HT1080 (cell line): ENCODE measurements at regions not wholly inside any gene's neighbourhood (a gene's known extent, or its start where the extent isn't known, plus 50 kb on each side); places are given as distances from the start of the nearest gene placed in this dataset.
A peak's percentile ranks its signal among the peaks of the same experiment; 100 is the strongest.

Source experiments
- DNase-seq: peaks from one replicate; pipeline ENCODE4 v3.0.0-alpha.2; 2015; ENCODE audit warnings: low read depth

DNA sequence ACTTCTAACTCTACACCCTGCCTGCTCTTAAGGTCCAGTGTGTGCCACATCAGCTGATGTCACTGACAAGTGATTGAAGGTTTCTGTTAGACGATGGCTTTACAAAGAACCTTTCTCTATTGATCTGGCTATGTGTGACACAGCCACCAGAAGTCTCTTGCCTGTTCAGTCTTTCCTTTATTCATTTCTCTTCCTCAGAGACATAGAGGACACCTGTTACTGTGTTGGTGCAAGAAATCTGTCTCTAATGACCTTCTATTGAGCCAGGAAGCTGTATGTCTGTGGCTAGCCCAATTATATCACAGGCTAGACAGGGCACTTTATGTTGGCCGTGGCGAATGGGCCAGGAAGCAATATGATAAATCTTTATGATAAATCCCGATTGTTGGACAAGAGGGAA lies 173.3 kb upstream of the GAP43 start:
- DNase-seq: no peak

DNA sequence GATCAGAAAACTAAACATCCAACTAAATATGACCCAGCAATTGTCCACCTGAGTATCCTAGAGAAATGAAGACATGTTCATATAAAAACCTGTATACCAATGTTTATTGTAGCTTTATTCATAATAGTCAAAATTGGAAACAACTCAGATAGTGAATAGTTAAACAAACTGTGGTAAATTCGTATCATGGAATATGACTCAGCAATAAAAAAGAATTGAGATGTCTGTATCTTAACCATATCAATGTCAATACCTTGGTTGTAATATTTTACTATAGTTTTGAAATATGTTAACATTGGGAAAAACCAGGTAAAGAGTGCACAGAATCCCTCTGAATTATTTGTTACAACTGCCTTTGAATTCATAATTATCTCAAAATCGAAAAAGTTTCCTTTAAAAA lies 159.3 kb upstream of the GAP43 start:
- DNase-seq: no peak

DNA sequence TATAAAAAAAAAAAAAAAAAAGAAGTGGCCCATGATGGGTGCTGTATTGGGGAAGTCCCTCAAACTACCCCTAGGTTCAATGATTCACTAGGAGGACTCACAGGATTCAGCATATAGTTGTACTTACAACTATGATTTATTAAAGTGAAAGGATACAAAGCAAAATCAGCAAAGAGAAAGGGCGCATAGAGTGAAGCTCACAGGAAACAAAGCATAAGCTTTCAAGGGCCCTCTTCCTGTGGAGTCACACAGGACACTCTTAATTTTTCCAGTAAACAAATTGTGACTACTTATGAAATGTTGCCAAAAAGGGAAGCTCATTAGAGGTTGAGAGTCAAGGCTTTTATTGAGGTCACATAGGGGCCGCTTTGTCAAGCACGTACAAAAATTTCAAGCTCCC lies 153.7 kb upstream of the GAP43 start:
- DNase-seq: no peak

GRCh38 chr3:115470254-115470653 lies 153.1 kb upstream of the GAP43 start:
- DNase-seq: no peak

GRCh38 chr3:115475178-115476041 lies 147.9 kb upstream of the GAP43 start:
- no peak for DNase-seq

GRCh38 chr3:115476472-115476871 lies 146.8 kb upstream of the GAP43 start:
- DNase-seq: no peak

GRCh38 chr3:115478359-115478758 lies 145.0 kb upstream of the GAP43 start:
- DNase-seq: peak; percentile 42

GRCh38 chr3:115486880-115487279 lies 136.4 kb upstream of the GAP43 start:
- DNase-seq: no peak

DNA sequence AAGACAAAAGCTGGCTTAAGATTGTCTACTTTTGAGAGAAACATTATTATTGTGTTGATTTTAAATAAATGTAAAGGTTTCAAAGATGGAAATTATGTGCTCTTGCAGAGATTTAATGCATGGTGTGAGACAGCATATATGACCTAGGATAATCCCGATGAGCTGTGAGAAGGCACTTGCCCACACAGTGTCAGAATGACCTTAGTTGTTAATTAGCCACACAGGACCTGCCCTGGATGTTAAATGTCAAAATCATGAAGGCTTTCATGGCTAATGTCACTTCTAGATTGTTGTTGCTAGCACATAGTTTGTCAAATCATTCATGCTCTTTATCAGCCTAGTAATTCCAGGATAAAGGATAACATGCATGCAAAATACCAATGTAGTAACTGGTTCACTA lies 135.3 kb upstream of the GAP43 start:
- DNase-seq: no peak

DNA sequence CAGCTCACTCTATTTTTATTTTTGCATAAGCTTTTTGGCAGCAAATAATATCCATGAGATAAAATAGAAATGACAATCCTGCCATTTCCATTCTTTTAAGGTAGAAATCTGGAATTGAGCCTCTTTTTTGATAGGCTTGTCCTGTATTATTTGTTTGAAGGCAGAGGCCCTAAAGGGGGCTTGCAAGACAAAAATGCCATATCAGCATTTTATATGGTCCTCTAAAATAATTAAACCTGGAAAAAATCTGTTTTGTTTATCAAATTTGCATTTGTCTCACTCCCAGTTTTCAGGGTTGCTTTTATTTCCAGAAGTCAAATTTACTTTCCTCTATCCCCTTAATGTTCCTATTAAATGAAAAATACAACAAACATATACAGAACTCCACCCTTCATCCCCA lies 134.9 kb upstream of the GAP43 start:
- DNase-seq: no peak

DNA sequence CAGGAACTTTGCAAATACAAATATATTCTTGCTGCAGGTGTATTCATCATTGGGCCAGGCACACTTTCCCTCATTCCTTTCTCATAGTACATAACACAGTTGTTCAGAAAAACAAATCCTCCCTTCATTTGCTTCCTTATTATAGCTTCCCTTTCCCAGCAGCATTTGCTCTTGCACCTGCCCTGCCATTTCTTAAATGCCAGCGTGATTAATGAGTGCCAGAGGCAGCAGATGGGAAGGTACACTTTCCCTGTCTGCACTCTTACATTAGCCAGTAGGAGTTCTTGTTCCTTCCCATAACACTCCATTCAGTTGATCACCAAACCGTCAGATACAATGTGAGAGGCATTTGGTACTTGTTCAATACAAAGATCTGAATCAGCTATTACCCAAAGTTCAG lies 128.5 kb upstream of the GAP43 start:
- no peak for DNase-seq

DNA sequence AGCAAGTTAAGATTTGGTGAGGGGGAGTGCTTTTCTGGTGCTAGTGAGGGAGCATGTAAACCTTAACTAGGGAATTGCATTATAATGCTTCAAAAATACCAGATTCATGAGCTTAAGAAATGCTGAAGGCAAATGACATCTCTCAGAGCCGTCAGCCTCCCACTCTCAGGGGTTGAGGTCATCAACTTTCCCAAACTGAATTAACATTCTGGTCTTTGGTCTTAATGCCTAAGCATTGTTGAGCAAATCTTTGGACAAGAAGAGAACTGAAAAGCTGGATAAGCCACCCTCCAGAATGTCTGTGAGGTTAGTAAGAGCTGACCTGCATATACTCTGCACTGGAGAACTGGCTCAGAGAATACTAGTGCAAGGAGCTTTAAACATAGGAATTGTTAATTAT lies 124.9 kb upstream of the GAP43 start:
- DNase-seq: no peak

DNA sequence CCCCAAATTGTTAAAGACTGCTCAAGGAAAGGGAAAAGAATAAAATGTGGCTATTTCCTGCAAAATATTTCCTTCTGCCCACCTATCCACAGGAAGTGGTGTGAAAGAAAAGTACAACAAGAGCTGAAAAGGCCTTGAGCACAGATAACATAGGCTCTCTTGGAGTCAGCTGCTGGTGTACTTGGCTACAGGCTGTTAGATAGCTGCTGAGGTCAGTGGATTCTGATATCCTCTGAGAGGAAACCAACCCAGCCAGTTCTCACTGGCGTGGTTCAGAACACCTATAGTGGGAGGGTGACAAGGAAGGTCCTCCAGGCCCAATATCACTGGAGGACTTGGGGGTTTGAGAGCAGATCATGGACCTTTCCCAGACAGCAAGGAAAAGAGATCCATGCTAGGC lies 124.4 kb upstream of the GAP43 start:
- DNase-seq: no peak

GRCh38 chr3:115499666-115500065 lies 123.6 kb upstream of the GAP43 start:
- no peak for DNase-seq

DNA sequence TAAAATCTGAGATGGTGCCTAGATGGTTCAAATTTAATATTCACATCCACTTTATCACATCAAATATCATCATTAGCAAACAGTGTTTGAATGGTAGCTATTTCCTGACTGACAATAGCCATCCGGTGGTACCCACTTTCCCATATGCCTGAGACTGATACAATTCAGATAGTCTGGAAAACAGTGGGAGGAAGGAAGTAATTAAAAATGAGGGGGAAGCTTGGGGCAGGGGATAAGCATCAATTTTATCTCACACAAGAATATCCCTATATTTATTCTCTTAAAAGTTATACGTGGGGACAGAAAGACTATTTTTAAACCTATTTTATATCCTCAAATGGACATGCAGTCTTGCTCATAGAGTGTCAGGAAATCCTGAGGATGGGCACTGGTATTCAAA lies 122.5 kb upstream of the GAP43 start:
- no peak for DNase-seq

- no peak for DNase-seq
These were observed 121.2 kb upstream of the GAP43 start for GRCh38 chr3:115502128-115502527.

GRCh38 chr3:115503394-115503793 lies 119.9 kb upstream of the GAP43 start:
- DNase-seq: no peak

GRCh38 chr3:115508562-115508961 lies 114.7 kb upstream of the GAP43 start:
- no peak for DNase-seq

GRCh38 chr3:115512565-115513415 lies 110.5 kb upstream of the GAP43 start:
- peak; percentile 71 for DNase-seq

GRCh38 chr3:115513416-115513800 lies 109.9 kb upstream of the GAP43 start:
- DNase-seq: no peak

DNA sequence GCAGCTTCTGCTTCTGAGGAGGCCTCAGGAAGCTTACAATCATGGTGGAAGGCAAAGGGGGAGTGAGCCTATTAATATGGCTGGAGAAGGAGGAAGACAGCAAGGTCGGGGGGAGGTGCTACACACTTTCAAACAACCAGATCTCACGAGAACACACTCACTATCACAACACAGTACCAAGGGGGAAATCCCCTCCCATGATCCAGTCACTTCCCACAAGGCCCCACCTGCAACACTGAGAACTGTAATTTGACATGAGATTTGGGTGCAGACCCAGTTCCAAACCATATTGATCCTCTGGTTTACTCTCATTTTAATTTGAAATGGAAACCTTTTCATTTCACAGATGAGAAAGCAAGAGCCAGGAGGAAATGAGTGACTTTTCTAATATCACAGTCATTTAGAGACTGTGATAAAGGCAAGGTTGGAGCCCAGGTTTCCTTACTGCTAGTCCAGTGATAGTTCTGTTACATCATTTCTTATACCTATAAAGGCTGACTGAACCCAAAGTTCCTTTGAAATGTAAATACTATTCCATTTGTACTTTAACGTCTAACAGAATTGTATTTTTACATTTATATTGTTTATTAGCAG lies 105.8 kb upstream of the GAP43 start:
- peak; percentile 47 for DNase-seq
